HUES64 (cell line): ENCODE measurements at regions not wholly inside any gene's neighbourhood (a gene's known extent, or its start where the extent isn't known, plus 50 kb on each side); places are given as distances from the start of the nearest gene placed in this dataset.

ENCODE experiments used
- H3K27ac ChIP-seq: 2 replicates; pipeline ENCODE4 v1.7.0; 2013; ENCODE audit warnings: low read depth, low read length, inconsistent platforms
- H3K27me3 ChIP-seq: 2 replicates; pipeline ENCODE4 v1.6.1; 2013; ENCODE audit warnings: mild to moderate bottlenecking, low read length; ENCODE audit not compliant: insufficient read depth
- H3K36me3 ChIP-seq: 2 replicates; pipeline ENCODE4 v1.6.1; 2013; ENCODE audit warnings: mild to moderate bottlenecking, low read length; ENCODE audit not compliant: insufficient read depth
- H3K4me1 ChIP-seq: 2 replicates; pipeline ENCODE4 v1.6.1; 2013; ENCODE audit warnings: mild to moderate bottlenecking, low read length, moderate library complexity; ENCODE audit not compliant: insufficient read depth
- H3K4me3 ChIP-seq: 2 replicates; pipeline ENCODE4 v1.5.1; 2013; ENCODE audit warnings: mild to moderate bottlenecking, low read length, moderate library complexity
- H3K9ac ChIP-seq: 2 replicates; pipeline ENCODE4 v1.6.1; 2013; ENCODE audit warnings: mild to moderate bottlenecking, low read depth, low read length
- H3K9me3 ChIP-seq: 2 replicates; pipeline ENCODE4 v1.6.1; 2013; ENCODE audit warnings: low read depth, low read length; ENCODE audit not compliant: insufficient read depth
- WGBS: fragments of 150-250, 120-280 bp; methylation state at CpG from one replicate; pipeline ENCODE4 v1.1.7; 2013; ENCODE audit warnings: missing lambda C conversion rate; 5-methylcytosine and 5-hydroxymethylcytosine counted together

DNA sequence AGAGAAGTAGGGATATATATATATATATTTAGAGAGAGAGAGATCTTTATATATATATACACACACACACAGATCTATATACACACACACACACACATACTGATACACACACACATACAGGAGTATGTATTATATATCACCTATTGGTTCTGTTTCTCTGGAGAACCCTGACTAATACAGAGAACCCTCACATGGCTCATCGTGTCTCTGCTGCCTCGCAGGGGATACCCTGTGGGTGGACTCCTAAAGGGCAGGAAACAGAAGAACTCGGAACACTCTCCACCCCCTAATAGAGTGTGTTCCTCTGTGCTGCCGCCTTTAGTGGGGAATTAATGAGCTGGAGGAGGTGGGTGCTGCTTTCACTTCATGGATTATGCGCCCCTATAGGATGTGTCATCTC is 86.6 kb downstream of the NPY start:
- Histone ChIP-seq H3K36me3 (no peaks in the 10 kb centered on the region), H3K27ac (no peak overlapping the region), H3K4me1 (peaks cover 18% of the 10 kb centered on the region; the same call in 1 of the 2 replicates), H3K4me3 (no peak overlapping the region), H3K9ac (no peak overlapping the region), H3K9me3 (no peaks in the 10 kb centered on the region), H3K27me3 (no peaks in the 10 kb centered on the region)
- 100% methylated on average over 3 of the region's 5 CpGs for WGBS

DNA sequence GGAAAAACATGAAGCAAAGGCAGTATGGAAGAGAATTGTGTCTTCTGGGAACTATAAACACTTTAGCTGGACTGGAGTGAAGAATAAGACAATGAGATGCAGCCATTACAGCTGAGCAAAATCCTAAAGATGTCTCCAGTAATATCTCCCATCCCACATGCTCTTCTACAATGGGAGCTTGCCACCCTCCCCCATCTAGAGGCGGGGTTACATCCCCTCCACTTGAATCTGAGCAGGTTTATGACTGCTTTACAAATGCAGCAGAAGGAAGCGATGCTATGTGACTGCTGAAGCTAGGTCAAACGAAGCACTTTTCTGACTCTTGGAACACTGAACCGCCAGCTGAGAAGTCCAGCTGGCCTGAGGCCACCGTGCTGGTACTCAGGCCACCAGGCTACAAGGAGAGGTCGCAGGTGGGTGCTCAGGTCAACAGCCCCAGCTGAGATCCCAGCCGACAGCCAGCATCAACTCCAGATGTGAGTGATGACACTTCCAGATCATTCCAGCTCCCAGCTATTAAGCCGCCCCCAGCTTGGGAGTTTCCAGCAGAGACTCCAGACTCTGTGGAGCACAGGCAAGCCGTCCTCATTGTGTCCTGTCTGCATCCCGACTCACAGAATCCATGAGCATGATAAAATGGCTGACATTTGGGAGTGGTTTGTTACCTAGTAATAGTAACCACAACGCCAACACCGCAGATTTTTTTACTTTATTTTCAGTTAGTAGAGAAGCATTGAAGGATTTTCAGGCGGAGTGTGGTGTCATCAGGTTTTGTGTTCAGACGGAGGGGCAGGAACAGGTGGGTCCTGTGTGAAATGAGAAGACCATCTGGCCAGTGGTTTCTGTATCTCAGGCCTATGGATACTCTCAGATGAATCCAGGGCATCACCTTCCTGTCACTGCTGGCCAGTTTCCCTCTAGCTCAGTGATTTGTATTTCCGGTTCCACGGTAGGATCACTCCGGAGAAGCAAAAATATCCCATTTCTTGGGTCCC is 89.3 kb downstream of the NPY start:
- Histone ChIP-seq H3K36me3 (no peaks in the 10 kb centered on the region), H3K9me3 (no peaks in the 10 kb centered on the region), H3K4me1 (peaks cover 25% of the 10 kb centered on the region; the same call in 1 of the 2 replicates), H3K27ac (no peak overlapping the region), H3K9ac (no peak overlapping the region), H3K4me3 (no peak overlapping the region), H3K27me3 (no peaks in the 10 kb centered on the region)
- WGBS, result 89% methylated on average over 17 of the region's 17 CpGs

GRCh38 chr7:24378871-24379616 is 95.1 kb downstream of the NPY start:
- no peaks in the 10 kb centered on the region; the same call in 1 of the 2 replicates for H3K9me3 ChIP-seq
- H3K4me3 ChIP-seq, result no peak overlapping the region
- H3K9ac ChIP-seq, result no peak overlapping the region
- H3K36me3 ChIP-seq, result no peaks in the 10 kb centered on the region
- H3K27me3 ChIP-seq, result no peaks in the 10 kb centered on the region
- 92% methylated on average over 8 of the region's 8 CpGs for WGBS
- peaks cover 35% of the 10 kb centered on the region for H3K4me1 ChIP-seq
- H3K27ac ChIP-seq, result no peak overlapping the region

GRCh38 chr7:24381894-24382505 is 98.0 kb downstream of the NPY start:
- peaks cover 37% of the 10 kb centered on the region for H3K4me1 ChIP-seq
- no peak overlapping the region for H3K4me3 ChIP-seq
- H3K36me3 ChIP-seq, result no peaks in the 10 kb centered on the region
- no peak overlapping the region for H3K9ac ChIP-seq
- no peak overlapping the region; the same call in 1 of the 2 replicates for H3K27ac ChIP-seq
- 81% methylated on average over 6 of the region's 6 CpGs for WGBS
- no peaks in the 10 kb centered on the region for H3K27me3 ChIP-seq
- H3K9me3 ChIP-seq, result no peaks in the 10 kb centered on the region; the same call in 1 of the 2 replicates

GRCh38 chr7:24383055-24383454 is 99.1 kb downstream of the NPY start:
- WGBS, result no CpG with 5 or more reads among the region's 1 CpG
- peaks cover 37% of the 10 kb centered on the region for H3K4me1 ChIP-seq
- H3K9ac ChIP-seq, result no peak overlapping the region

GRCh38 chr7:24384362-24385030 is 100.5 kb downstream of the NPY start:
- H3K9me3 ChIP-seq, result no peaks in the 10 kb centered on the region; the same call in 1 of the 2 replicates
- H3K4me3 ChIP-seq, result no peak overlapping the region
- H3K9ac ChIP-seq, result no peak overlapping the region
- peaks cover 34% of the 10 kb centered on the region for H3K4me1 ChIP-seq
- H3K27me3 ChIP-seq, result no peaks in the 10 kb centered on the region
- 90% methylated on average over 3 of the region's 3 CpGs for WGBS
- H3K27ac ChIP-seq, result no peak overlapping the region
- H3K36me3 ChIP-seq, result no peaks in the 10 kb centered on the region

More at GRCh38 chr7:24383055-24383454, 99.1 kb downstream of the NPY start:
- no peaks in the 10 kb centered on the region for H3K27me3 ChIP-seq
- H3K4me3 ChIP-seq, result no peak overlapping the region
- no peaks in the 10 kb centered on the region; the same call in 1 of the 2 replicates for H3K9me3 ChIP-seq
- no peaks in the 10 kb centered on the region for H3K36me3 ChIP-seq
- H3K27ac ChIP-seq, result no peak overlapping the region

- H3K4me1 ChIP-seq, result peaks cover 26% of the 10 kb centered on the region
- no peaks in the 10 kb centered on the region for H3K36me3 ChIP-seq
- H3K27ac ChIP-seq, result no peak overlapping the region
- H3K27me3 ChIP-seq, result no peaks in the 10 kb centered on the region
- H3K9ac ChIP-seq, result no peak overlapping the region
- H3K4me3 ChIP-seq, result no peak overlapping the region
- no peaks in the 10 kb centered on the region; the same call in 1 of the 2 replicates for H3K9me3 ChIP-seq
These were observed 104.2 kb downstream of the NPY start for GRCh38 chr7:24388212-24388611.

DNA sequence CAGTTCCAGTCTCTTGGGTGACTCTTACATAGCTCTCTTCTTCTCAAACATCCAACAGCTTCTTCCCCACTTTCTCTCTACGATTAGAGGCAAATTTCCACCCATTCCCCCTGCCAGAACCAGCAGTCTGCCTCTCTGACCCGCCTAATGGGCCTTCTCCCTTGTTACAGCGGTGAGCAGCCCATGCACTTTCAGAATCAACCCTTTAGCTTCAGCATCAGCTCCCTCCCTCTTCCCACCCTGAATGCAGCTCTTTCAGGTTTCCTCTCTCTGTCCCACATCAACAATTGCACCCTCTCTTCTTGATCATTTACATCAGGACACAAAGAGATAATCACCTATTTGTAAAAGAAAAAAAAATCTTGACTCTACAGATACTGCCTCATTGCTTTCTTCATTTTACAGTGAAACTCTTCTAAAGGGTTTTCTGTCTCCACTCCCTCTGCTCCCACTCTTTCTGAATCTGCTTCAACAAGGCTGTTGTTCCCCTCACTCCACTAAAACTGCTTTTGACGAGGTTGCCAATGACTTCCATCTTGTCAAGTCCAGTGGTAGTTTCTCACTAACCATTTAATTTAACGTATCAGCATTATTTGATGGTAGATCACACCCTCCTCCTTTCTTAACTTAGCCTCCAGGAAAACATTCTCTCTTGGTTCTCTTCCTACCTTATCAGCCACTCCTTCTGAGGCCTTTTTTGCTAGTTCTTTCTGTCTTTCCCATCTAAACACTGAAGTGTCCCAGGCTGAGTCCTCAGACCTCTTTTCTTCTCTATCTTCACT is 106.6 kb downstream of the NPY start:
- no peak overlapping the region for H3K27ac ChIP-seq
- no peaks in the 10 kb centered on the region for H3K27me3 ChIP-seq
- H3K36me3 ChIP-seq, result no peaks in the 10 kb centered on the region
- no peaks in the 10 kb centered on the region for H3K9me3 ChIP-seq
- no peak overlapping the region for H3K4me3 ChIP-seq
- WGBS, result 56% methylated on average over 5 of the region's 5 CpGs
- H3K4me1 ChIP-seq, result peaks cover 36% of the 10 kb centered on the region
- no peak overlapping the region for H3K9ac ChIP-seq

DNA sequence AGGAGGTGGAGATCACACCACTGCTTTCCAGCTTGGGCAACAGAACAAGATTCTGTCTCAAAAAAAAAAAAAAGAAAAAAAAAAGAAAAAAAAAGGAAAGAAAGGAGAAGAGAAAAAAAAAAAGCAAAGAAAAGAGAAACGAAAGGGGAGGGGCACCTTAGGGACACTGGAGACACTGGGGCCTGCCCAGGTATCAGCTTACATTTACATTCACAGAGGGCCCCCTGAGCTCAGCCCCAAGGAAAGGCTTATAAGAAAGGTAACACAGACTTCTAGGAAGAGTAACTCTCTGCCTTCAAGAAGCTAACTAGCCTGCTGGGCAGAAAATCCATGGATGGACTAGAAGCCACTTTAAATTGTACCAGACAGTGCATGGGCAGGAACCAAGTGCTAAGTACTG is 108.8 kb downstream of the NPY start:
- H3K27me3 ChIP-seq, result no peaks in the 10 kb centered on the region
- H3K4me1 ChIP-seq, result peaks cover 41% of the 10 kb centered on the region
- no peak overlapping the region for H3K4me3 ChIP-seq
- H3K36me3 ChIP-seq, result no peaks in the 10 kb centered on the region
- H3K9ac ChIP-seq, result no peak overlapping the region
- WGBS, result 25% methylated on average over 1 of the region's 1 CpG
- H3K27ac ChIP-seq, result peak overlapping the region; percentile 56; the same call in 1 of the 2 replicates
- no peaks in the 10 kb centered on the region for H3K9me3 ChIP-seq

DNA sequence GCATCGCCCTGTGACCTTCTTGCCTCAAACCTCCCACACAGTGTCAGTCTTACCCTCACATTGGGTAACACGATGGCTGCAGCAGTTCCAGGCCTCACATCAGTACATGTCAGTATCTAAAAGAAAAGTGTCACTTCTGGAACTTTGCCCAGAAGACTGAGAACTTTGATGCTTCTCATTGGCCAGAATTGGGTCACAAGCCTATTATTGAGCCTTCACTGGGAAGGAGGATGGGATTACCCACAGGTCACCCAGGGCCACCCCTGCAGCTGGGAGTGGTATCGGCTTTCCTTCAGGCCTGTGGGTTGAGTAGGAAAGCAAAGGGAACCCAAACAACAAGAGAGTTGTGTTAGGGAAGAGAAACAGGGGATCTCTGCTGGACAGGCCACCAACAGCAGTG is 111.5 kb downstream of the NPY start:
- Histone ChIP-seq H3K9me3 (no peaks in the 10 kb centered on the region), H3K4me3 (0 out of 2 replicates have a peak overlapping the region, but pooled peaks have one; percentile 78), H3K27ac (peak overlapping the region; percentile 87), H3K4me1 (peaks cover 38% of the 10 kb centered on the region), H3K9ac (peak overlapping the region; percentile 51), H3K27me3 (no peaks in the 10 kb centered on the region), H3K36me3 (peaks cover 5% of the 10 kb centered on the region; the same call in 1 of the 2 replicates)
- 59% methylated on average over 3 of the region's 3 CpGs for WGBS
